ENCODE measurements at regions not wholly inside any gene's neighbourhood (a gene's known extent, or its start where the extent isn't known, plus 50 kb on each side); places are given as distances from the start of the nearest gene placed in this dataset.
A peak's percentile ranks its signal among the peaks of the same experiment; 100 is the strongest.

- Mint-ChIP-seq H3K4me3 (no peak overlapping the region), H3K27me3 (ENCODE audit: low read depth in 3 of 3) (no peaks in the 10 kb centered on the region), H3K36me3 (no peaks in the 10 kb centered on the region), H3K9me3 (peaks cover 3 to 9% (median 6%) of the 10 kb centered on the region in 7 donors), H3K4me1 (peaks cover 25% of the 10 kb centered on the region), H3K27ac (peak overlapping the region in 2 of 7 donors; percentile 44 to 73)
- peaks cover 14 to 24% of the 10 kb centered on the region in 2 donors for H3K4me1 ChIP-seq (ENCODE audit: control insufficient read depth in 1 of 2, insufficient read depth in 2 of 2, low read length in 2 of 2)
- H3K9ac ChIP-seq (ENCODE audit: insufficient read depth, low read length, poor library complexity, severe bottlenecking) = no peak overlapping the region
- H3K27ac ChIP-seq (ENCODE audit: low read depth in 1 of 2, low read length in 2 of 2) = peak overlapping the region in 1 of 2 donors; percentile 50
- no peaks in the 10 kb centered on the region for H4K20me1 ChIP-seq (ENCODE audit: insufficient read depth, low read length)
- H3K79me2 ChIP-seq (ENCODE audit: insufficient read depth, low read length) = no peaks in the 10 kb centered on the region
- intact Hi-C loops (cut with micrococcal nuclease) = no loop called here
- TF ChIP-seq, protein P1, sequence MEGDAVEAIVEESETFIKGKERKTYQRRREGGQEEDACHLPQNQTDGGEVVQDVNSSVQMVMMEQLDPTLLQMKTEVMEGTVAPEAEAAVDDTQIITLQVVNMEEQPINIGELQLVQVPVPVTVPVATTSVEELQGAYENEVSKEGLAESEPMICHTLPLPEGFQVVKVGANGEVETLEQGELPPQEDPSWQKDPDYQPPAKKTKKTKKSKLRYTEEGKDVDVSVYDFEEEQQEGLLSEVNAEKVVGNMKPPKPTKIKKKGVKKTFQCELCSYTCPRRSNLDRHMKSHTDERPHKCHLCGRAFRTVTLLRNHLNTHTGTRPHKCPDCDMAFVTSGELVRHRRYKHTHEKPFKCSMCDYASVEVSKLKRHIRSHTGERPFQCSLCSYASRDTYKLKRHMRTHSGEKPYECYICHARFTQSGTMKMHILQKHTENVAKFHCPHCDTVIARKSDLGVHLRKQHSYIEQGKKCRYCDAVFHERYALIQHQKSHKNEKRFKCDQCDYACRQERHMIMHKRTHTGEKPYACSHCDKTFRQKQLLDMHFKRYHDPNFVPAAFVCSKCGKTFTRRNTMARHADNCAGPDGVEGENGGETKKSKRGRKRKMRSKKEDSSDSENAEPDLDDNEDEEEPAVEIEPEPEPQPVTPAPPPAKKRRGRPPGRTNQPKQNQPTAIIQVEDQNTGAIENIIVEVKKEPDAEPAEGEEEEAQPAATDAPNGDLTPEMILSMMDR (IDR thresholded peaks at IDR 0.05) = no peak
- no peaks in the 10 kb centered on the region for H3K36me3 ChIP-seq (replicated peaks in 1 of 2; ENCODE audit: control insufficient read depth in 1 of 2, insufficient read depth in 2 of 2, low read length in 2 of 2)
- peaks cover 0 to 6% of the 10 kb centered on the region in 2 donors for H3K9me3 ChIP-seq (replicated peaks in 1 of 2; ENCODE audit: control insufficient read depth in 1 of 2, insufficient read depth in 1 of 2, low read length in 2 of 2)
- no peak for DNase-seq
- H3K4me3 ChIP-seq (replicated peaks in 1 of 3; ENCODE audit: low read depth in 2 of 3, low read length in 3 of 3) = no peak overlapping the region
- H2AFZ ChIP-seq (ENCODE audit: insufficient read depth, low read depth, low read length, poor library complexity, severe bottlenecking) = no peak overlapping the region
- no peaks in the 10 kb centered on the region for H3K27me3 ChIP-seq (ENCODE audit: control insufficient read depth in 2 of 2, insufficient read depth in 2 of 2, low read length in 2 of 2)
- no peak overlapping the region for H3K4me2 ChIP-seq (replicated peaks; ENCODE audit: extremely low read depth, low read length, poor library complexity, severe bottlenecking)
Measured at GRCh38 chr4:35644591-35644990, 599.7 kb downstream of the ARAP2 start.

DNA sequence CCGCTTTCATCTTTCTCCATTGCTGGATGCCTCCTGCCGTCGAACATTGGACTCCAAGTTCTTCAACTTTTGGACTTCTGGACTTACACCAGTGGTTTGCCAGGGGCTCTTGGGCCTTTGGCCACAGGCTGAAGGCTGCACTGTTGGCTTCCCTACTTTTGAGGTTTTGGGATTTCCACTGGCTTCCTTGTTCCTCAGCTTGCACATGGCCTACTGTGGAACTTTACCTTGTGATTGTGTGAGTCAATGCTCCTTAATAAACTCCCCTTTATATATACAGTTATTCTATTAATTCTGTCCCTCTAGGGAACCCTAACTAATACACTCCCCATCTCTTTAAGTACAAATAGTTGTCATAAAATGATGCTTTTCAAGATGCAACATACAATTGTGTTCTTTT is 595.3 kb downstream of the ARAP2 start:
- Mint-ChIP-seq H3K9me3 (peaks cover 0 to 7% (median 1%) of the 10 kb centered on the region in 7 donors), H3K27ac (no peak overlapping the region), H3K36me3 (no peaks in the 10 kb centered on the region), H3K27me3 (ENCODE audit: low read depth in 3 of 3) (no peaks in the 10 kb centered on the region), H3K4me3 (no peak overlapping the region), H3K4me1 (peaks cover 30% of the 10 kb centered on the region)
- intact Hi-C loops (cut with micrococcal nuclease) = no loop called here
- TF ChIP-seq, protein P1 (IDR thresholded peaks at IDR 0.05) = no peak
- no peaks in the 10 kb centered on the region for H3K36me3 ChIP-seq (replicated peaks in 1 of 2; ENCODE audit: control insufficient read depth in 1 of 2, insufficient read depth in 2 of 2, low read length in 2 of 2)
- H3K9me3 ChIP-seq (replicated peaks in 1 of 2; ENCODE audit: control insufficient read depth in 1 of 2, insufficient read depth in 1 of 2, low read length in 2 of 2) = no peaks in the 10 kb centered on the region
- no peak overlapping the region for H3K27ac ChIP-seq (ENCODE audit: low read depth in 1 of 2, low read length in 2 of 2)
- no peak overlapping the region for H3K4me3 ChIP-seq (replicated peaks in 1 of 3; ENCODE audit: low read depth in 2 of 3, low read length in 3 of 3)
- 100% methylated on average over 3 of the region's 3 CpGs for WGBS (ENCODE audit: insufficient coverage)
- H3K9ac ChIP-seq (ENCODE audit: insufficient read depth, low read length, poor library complexity, severe bottlenecking) = no peak overlapping the region
- H2AFZ ChIP-seq (ENCODE audit: insufficient read depth, low read depth, low read length, poor library complexity, severe bottlenecking) = no peak overlapping the region
- no peaks in the 10 kb centered on the region for H4K20me1 ChIP-seq (ENCODE audit: insufficient read depth, low read length)
- DNase-seq = peak in 1 of 3 donors; percentile 24
- peaks cover 13 to 24% of the 10 kb centered on the region in 2 donors for H3K4me1 ChIP-seq (ENCODE audit: control insufficient read depth in 1 of 2, insufficient read depth in 2 of 2, low read length in 2 of 2)
- H3K27me3 ChIP-seq (ENCODE audit: control insufficient read depth in 2 of 2, insufficient read depth in 2 of 2, low read length in 2 of 2) = no peaks in the 10 kb centered on the region
- H3K4me2 ChIP-seq (replicated peaks; ENCODE audit: extremely low read depth, low read length, poor library complexity, severe bottlenecking) = no peak overlapping the region
- no peaks in the 10 kb centered on the region for H3K79me2 ChIP-seq (ENCODE audit: insufficient read depth, low read length)
